HG02623 (cell line): ENCODE measurements at regions not wholly inside any gene's neighbourhood (a gene's known extent, or its start where the extent isn't known, plus 50 kb on each side); places are given as distances from the start of the nearest gene placed in this dataset.
"Not testable (repeated sequence)": the region's sequence is repeated elsewhere in the genome, so short reads cannot be mapped to it uniquely, and the experiment has no call there.

Source experiments
- ATAC-seq: cut with Tn5 transposase; IDR thresholded peaks from one replicate; pipeline ENCODE4 v1.9.1; 2021; ENCODE audit warnings: moderate library complexity; ENCODE audit not compliant: unreplicated experiment

- no peak for ATAC-seq
These were observed 262.3 kb upstream of the MSX2 start for GRCh38 chr5:174462129-174462528.

- no peak for ATAC-seq
These were observed 259.7 kb upstream of the MSX2 start for GRCh38 chr5:174464504-174465165.

GRCh38 chr5:174471528-174471927 is 252.9 kb upstream of the MSX2 start:
- ATAC-seq = not testable (repeated sequence)

- no peak for ATAC-seq
These were observed 251.4 kb upstream of the MSX2 start for GRCh38 chr5:174472956-174473355.

- ATAC-seq = not testable (repeated sequence)
These were observed 248.4 kb upstream of the MSX2 start for GRCh38 chr5:174476001-174476400.

GRCh38 chr5:174479325-174479724 is 245.1 kb upstream of the MSX2 start:
- no peak for ATAC-seq

GRCh38 chr5:174481737-174482136 is 242.6 kb upstream of the MSX2 start:
- no peak for ATAC-seq

GRCh38 chr5:174482607-174483024 is 241.8 kb upstream of the MSX2 start:
- no peak for ATAC-seq

GRCh38 chr5:174483411-174483810 is 241.0 kb upstream of the MSX2 start:
- ATAC-seq = no peak

- ATAC-seq = no peak
These were observed 235.2 kb upstream of the MSX2 start for GRCh38 chr5:174489215-174489614.

- no peak for ATAC-seq
These were observed 234.3 kb upstream of the MSX2 start for GRCh38 chr5:174489920-174490597.

- ATAC-seq = no peak
These were observed 233.7 kb upstream of the MSX2 start for GRCh38 chr5:174490728-174491127.

GRCh38 chr5:174491265-174491664 is 233.1 kb upstream of the MSX2 start:
- ATAC-seq = no peak

GRCh38 chr5:174491761-174492350 is 232.5 kb upstream of the MSX2 start:
- ATAC-seq = no peak

- no peak for ATAC-seq
These were observed 230.9 kb upstream of the MSX2 start for GRCh38 chr5:174493530-174493929.

- ATAC-seq = not testable (repeated sequence)
These were observed 226.4 kb upstream of the MSX2 start for GRCh38 chr5:174497939-174498338.

GRCh38 chr5:174498575-174498974 is 225.8 kb upstream of the MSX2 start:
- not testable (repeated sequence) for ATAC-seq

- ATAC-seq = no peak
These were observed 223.7 kb upstream of the MSX2 start for GRCh38 chr5:174500636-174501035.

GRCh38 chr5:174501461-174502069 is 222.8 kb upstream of the MSX2 start:
- no peak for ATAC-seq

GRCh38 chr5:174503086-174503460 is 221.3 kb upstream of the MSX2 start:
- ATAC-seq = no peak

- no peak for ATAC-seq
These were observed 220.7 kb upstream of the MSX2 start for GRCh38 chr5:174503461-174504265.
